GM12878 (cell line): ENCODE measurements at regions not wholly inside any gene's neighbourhood (a gene's known extent, or its start where the extent isn't known, plus 50 kb on each side); places are given as distances from the start of the nearest gene placed in this dataset.

ENCODE experiments used
- ATAC-seq: fragments of 200-7000 bp; cut with Tn5 transposase; 3 replicates; pipeline ENCODE4 v1.9.1; 2020; ENCODE audit warnings: mild to moderate bottlenecking, moderate library complexity
- BruUV-seq: library from RNA; stranded (reverse); fragments of 400-500 nt; replicated peaks from 2 replicates; lab custom pipeline; 2021; lab: Mats Ljungman, UMichigan
- CTCF ChIA-PET: fragments of 300-600 bp; sonication (Branson Sonifier 250); formaldehyde crosslinking; extraction: SDS; loops from one replicate; lab custom pipeline; 2021; ENCODE audit warnings: inconsistent platforms; lab: Yijun Ruan, JAX
- POLR2A ChIA-PET: fragments of 350-600 bp; formaldehyde crosslinking; extraction: SDS; loops from one replicate; lab custom pipeline; 2021; ENCODE audit warnings: inconsistent platforms; lab: Charles Lee
- RAD21 ChIA-PET: fragments of 300-600 bp; sonication (Branson Sonifier 250); formaldehyde crosslinking; loops from one replicate; lab custom pipeline; 2023; ENCODE audit warnings: antibody characterized with exemption; ENCODE audit not compliant: unreplicated experiment; lab: Charles Lee
- SMC1A ChIA-PET: fragments of 300-600 bp; sonication (Branson Sonifier 250); formaldehyde crosslinking; loops from one replicate; lab custom pipeline; 2023; ENCODE audit not compliant: unreplicated experiment, uncharacterized antibody; lab: Charles Lee
- DNase-seq: peaks from one replicate; pipeline ENCODE4 v3.0.0-alpha.2; 2011; ENCODE audit warnings: low read depth, low spot score
- FAIRE-seq: peaks from 3 replicates; lab custom pipeline; 2011; peaks lifted over from hg19 to GRCh38; lab: Jason Lieb, UNC
- H2AFZ ChIP-seq: 2 replicates; pipeline ENCODE4 v1.6.0; 2011; ENCODE audit warnings: low read depth, low read length, control low read depth; ENCODE audit not compliant: control insufficient read depth
- H3K27ac ChIP-seq: 2 replicates; pipeline ENCODE4 v1.5.1; 2011; ENCODE audit warnings: control low read depth; ENCODE audit not compliant: control insufficient read depth, insufficient read depth
- H3K27me3 ChIP-seq, 2 experiments: replicated peaks in 1 of 2; 2 replicates each; pipeline versions ENCODE4 v1.6.0 to v1.6.1; 2011; ENCODE audit warnings: low read length in 1 of 2; ENCODE audit not compliant: control insufficient read depth in 2 of 2, insufficient read depth in 2 of 2
- H3K36me3 ChIP-seq, 2 experiments: 2 replicates each; pipeline ENCODE4 v1.5.1; 2011; ENCODE audit warnings: low read length in 1 of 2; ENCODE audit not compliant: control insufficient read depth in 2 of 2, insufficient read depth in 2 of 2
- H3K4me1 ChIP-seq: 2 replicates; pipeline ENCODE4 v1.6.1; 2011; ENCODE audit warnings: mild to moderate bottlenecking, low read length, moderate library complexity, mixed read lengths; ENCODE audit not compliant: control insufficient read depth, insufficient read depth
- H3K4me2 ChIP-seq: 2 replicates; pipeline ENCODE4 v1.6.0; 2011; ENCODE audit warnings: control low read depth; ENCODE audit not compliant: control insufficient read depth, insufficient read depth
- H3K4me3 ChIP-seq: fragments of 200-600 bp; sonication (generic); 2 replicates; pipeline ENCODE4 v1.5.1; 2016
- H3K79me2 ChIP-seq: 2 replicates; pipeline ENCODE4 v1.6.0; 2011; ENCODE audit warnings: low read length; ENCODE audit not compliant: control insufficient read depth, insufficient read depth
- H3K9ac ChIP-seq: 2 replicates; pipeline ENCODE4 v1.8.0; 2011; ENCODE audit warnings: low read length, control low read depth, mixed read lengths; ENCODE audit not compliant: control insufficient read depth, insufficient read depth
- H3K9me3 ChIP-seq: replicated peaks from 3 replicates; pipeline ENCODE4 v1.5.1; 2011; ENCODE audit warnings: mild to moderate bottlenecking, low read length; ENCODE audit not compliant: control insufficient read depth, insufficient read depth
- H4K20me1 ChIP-seq: 2 replicates; pipeline ENCODE4 v1.6.0; 2011; ENCODE audit not compliant: control insufficient read depth, insufficient read depth
- CUX1 ChIP-seq: IDR thresholded peaks from 2 replicates; pipeline ENCODE4 v1.6.1; 2012; ENCODE audit warnings: improper control_type of control experiment, low read depth, low read length; ENCODE audit not compliant: insufficient replicate concordance
- JUNB ChIP-seq: IDR thresholded peaks from 2 replicates; pipeline ENCODE4 v1.6.1; 2016; ENCODE audit warnings: antibody characterized with exemption, mild to moderate bottlenecking
- MEF2A ChIP-seq: IDR thresholded peaks from 2 replicates; pipeline ENCODE4 v1.6.1; 2011; ENCODE audit warnings: low read depth, mild to moderate bottlenecking, low read length, moderate library complexity; ENCODE audit not compliant: insufficient read depth
- MXI1 ChIP-seq: fragments of 150-350 bp; IDR thresholded peaks from 2 replicates; pipeline ENCODE4 v1.6.1; 2011; ENCODE audit warnings: low read depth, mild to moderate bottlenecking, inconsistent platforms, low read length, improper control_type of control experiment
- NKRF ChIP-seq: fragments of 450-650 bp; conservative IDR thresholded peaks from 2 replicates; pipeline ENCODE4 v1.6.1; 2017; ENCODE audit warnings: mild to moderate bottlenecking, moderate library complexity
- RAD51 ChIP-seq: fragments of 450-650 bp; IDR thresholded peaks from 2 replicates; pipeline ENCODE4 v1.6.1; 2016; ENCODE audit warnings: moderate library complexity, mild to moderate bottlenecking, inconsistent platforms
- RB1 ChIP-seq: fragments of 450-650 bp; formaldehyde crosslinking; IDR thresholded peaks from 2 replicates; pipeline ENCODE4 v1.6.1; 2017; ENCODE audit warnings: mild to moderate bottlenecking, borderline replicate concordance
- WGBS: methylation state at CpG from one replicate; pipeline ENCODE4 v1.1.6; 2016; ENCODE audit warnings: low lambda C conversion rate; ENCODE audit not compliant: insufficient replicate concordance, insufficient coverage; ENCODE audit errors: missing lambda C conversion rate; 5-methylcytosine and 5-hydroxymethylcytosine counted together
- in situ Hi-C: fragments of 300-500 bp; cut with MboI; formaldehyde crosslinking; loops from 9 replicates; pipeline ENCODE4 v1.14.3; 2018; ENCODE audit warnings: mixed read lengths
- intact Hi-C: fragments of 100-400 bp; cut with micrococcal nuclease; formaldehyde crosslinking; loops from one replicate; pipeline ENCODE4 v1.14.2; 2022; ENCODE audit not compliant: unreplicated experiment

- TF ChIP-seq NKRF (no peak), MXI1 (no peak), CUX1 (no peak), MEF2A (no peak), RB1 (no peak), JUNB (no peak), RAD51 (no peak)
- TF ChIP-seq, all 136 proteins: peak for 0
- no peak overlapping the region for H3K27ac ChIP-seq
- no peaks in the 10 kb centered on the region for H3K36me3 ChIP-seq
- H4K20me1 ChIP-seq: no peaks in the 10 kb centered on the region
- 44% methylated on average over 2 of the region's 2 CpGs for WGBS
- no peaks in the 10 kb centered on the region for H3K27me3 ChIP-seq
- ChIA-PET SMC1A (no interaction called here), CTCF (interaction anchor here (1.3 kb wide), 1 partner anchor 68 kb away, joined by 3 read pairs; no protein-coding TSS in a partner anchor), POLR2A (interaction anchor here (0.5 to 1.2 kb wide), 2 partner anchors 11 to 378 kb away, joined by 3 to 4 read pairs; no protein-coding TSS in a partner anchor), RAD21 (no interaction called here)
- intact Hi-C loops: no loop called here
- H3K9me3 ChIP-seq: no peaks in the 10 kb centered on the region; the same call in 2 of the 3 replicates
- no peak overlapping the region for H2AFZ ChIP-seq
- H3K4me1 ChIP-seq: no peaks in the 10 kb centered on the region
- H3K4me2 ChIP-seq: no peak overlapping the region
- ATAC-seq (no peak), DNase-seq (no peak), FAIRE-seq (no peak)
- no peaks in the 10 kb centered on the region for H3K79me2 ChIP-seq
- H3K4me3 ChIP-seq: no peak overlapping the region
- no TSS peak for BruUV-seq
- no peak overlapping the region for H3K9ac ChIP-seq
- in situ Hi-C loops: no loop called here
These were observed 172.4 kb upstream of the NFE2L3 start for GRCh38 chr7:25979605-25980004.
